Uterus (tissue), 3 donors: ENCODE measurements at regions not wholly inside any gene's neighbourhood (a gene's known extent, or its start where the extent isn't known, plus 50 kb on each side); places are given as distances from the start of the nearest gene placed in this dataset.

Source experiments
- DNase-seq, 2 donors: peaks; one replicate each; pipeline ENCODE4 v3.0.0-alpha.2; 2019 to 2020
- H3K27ac ChIP-seq, 2 donors: fragments of 200-600 bp; sonication (generic); 1 replicate in 1 of 2; 2 replicates in 1 of 2; pipeline ENCODE4 v1.5.1; 2016 to 2018
- H3K27me3 ChIP-seq, 2 donors: fragments of 200-600 bp; sonication (generic); one replicate each; pipeline ENCODE4 v1.5.1; 2018 to 2019; ENCODE audit warnings: control low read depth in 1 of 2
- H3K36me3 ChIP-seq, 2 donors: fragments of 200-600 bp; sonication (generic); one replicate each; pipeline ENCODE4 v1.5.1; 2019; ENCODE audit warnings: control low read depth in 1 of 2
- H3K4me1 ChIP-seq, 2 donors: fragments of 200-600 bp; sonication (generic); one replicate each; pipeline ENCODE4 v1.5.1; 2018 to 2019; ENCODE audit warnings: control low read depth in 1 of 2
- H3K4me3 ChIP-seq, 2 donors: fragments of 200-600 bp; sonication (generic); 1 replicate in 1 of 2; 2 replicates in 1 of 2; pipeline ENCODE4 v1.5.1; 2018 to 2019; ENCODE audit warnings: mild to moderate bottlenecking in 1 of 2
- H3K9me3 ChIP-seq, 2 donors: fragments of 200-600 bp; sonication (generic); one replicate each; pipeline ENCODE4 v1.5.1; 2019; ENCODE audit warnings: control low read depth in 1 of 2
- POLR2A ChIP-seq, 2 donors: fragments of 450-650 bp; IDR thresholded peaks; one replicate each; pipeline ENCODE4 v1.6.1; 2016; ENCODE audit warnings: antibody characterized with exemption in 2 of 2, mild to moderate bottlenecking in 1 of 2, moderate library complexity in 1 of 2
- intact Hi-C: fragments of 100-400 bp; cut with DNase I; formaldehyde crosslinking; loops from one replicate; pipeline ENCODE4 v1.15.1; 2023; ENCODE audit warnings: low total_unique reads
- TF ChIP-seq, protein P1 (sequence below), 4 experiments: fragments of 200-600 bp in 2 of 4; fragments of 450-650 bp in 2 of 4; sonication (generic) in 2 of 4; IDR thresholded peaks; one replicate each; pipeline ENCODE4 v1.5.1; 2016 to 2019; ENCODE audit warnings: antibody characterized with exemption in 4 of 4, mild to moderate bottlenecking in 2 of 4, moderate library complexity in 1 of 4
- donor health status: DM: yes; HTN: yes; CAD: no.

DNA sequence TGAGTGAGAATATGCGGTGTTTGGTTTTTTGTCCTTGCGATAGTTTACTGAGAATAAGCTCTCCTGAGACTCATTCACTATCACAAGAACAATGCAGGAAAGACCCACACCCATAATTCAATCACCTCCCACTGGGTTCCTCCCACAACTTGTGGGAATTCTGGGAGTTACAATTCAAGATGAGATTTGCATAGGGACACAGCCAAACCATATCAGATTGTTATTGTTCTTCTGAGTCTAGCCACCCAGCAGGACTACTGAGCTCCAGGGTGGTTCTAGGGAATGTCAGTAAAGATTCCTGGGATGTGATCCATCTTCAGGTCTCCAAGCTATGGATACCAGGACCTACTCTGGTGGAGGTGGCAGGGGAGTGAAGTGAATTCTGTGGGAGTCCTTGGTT lies 2075.1 kb upstream of the CDH9 start:
- intact Hi-C loops: no loop called here
- DNase-seq: no peak
- Histone ChIP-seq H3K36me3 (no peaks in the 10 kb centered on the region), H3K27ac (no peak overlapping the region), H3K27me3 (no peaks in the 10 kb centered on the region), H3K9me3 (no peaks in the 10 kb centered on the region), H3K4me3 (no peak overlapping the region), H3K4me1 (no peaks in the 10 kb centered on the region)
- TF ChIP-seq POLR2A (IDR thresholded peaks at IDR 0.05): no peak
- TF ChIP-seq, protein P1, sequence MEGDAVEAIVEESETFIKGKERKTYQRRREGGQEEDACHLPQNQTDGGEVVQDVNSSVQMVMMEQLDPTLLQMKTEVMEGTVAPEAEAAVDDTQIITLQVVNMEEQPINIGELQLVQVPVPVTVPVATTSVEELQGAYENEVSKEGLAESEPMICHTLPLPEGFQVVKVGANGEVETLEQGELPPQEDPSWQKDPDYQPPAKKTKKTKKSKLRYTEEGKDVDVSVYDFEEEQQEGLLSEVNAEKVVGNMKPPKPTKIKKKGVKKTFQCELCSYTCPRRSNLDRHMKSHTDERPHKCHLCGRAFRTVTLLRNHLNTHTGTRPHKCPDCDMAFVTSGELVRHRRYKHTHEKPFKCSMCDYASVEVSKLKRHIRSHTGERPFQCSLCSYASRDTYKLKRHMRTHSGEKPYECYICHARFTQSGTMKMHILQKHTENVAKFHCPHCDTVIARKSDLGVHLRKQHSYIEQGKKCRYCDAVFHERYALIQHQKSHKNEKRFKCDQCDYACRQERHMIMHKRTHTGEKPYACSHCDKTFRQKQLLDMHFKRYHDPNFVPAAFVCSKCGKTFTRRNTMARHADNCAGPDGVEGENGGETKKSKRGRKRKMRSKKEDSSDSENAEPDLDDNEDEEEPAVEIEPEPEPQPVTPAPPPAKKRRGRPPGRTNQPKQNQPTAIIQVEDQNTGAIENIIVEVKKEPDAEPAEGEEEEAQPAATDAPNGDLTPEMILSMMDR (IDR thresholded peaks at IDR 0.05): no peak

DNA sequence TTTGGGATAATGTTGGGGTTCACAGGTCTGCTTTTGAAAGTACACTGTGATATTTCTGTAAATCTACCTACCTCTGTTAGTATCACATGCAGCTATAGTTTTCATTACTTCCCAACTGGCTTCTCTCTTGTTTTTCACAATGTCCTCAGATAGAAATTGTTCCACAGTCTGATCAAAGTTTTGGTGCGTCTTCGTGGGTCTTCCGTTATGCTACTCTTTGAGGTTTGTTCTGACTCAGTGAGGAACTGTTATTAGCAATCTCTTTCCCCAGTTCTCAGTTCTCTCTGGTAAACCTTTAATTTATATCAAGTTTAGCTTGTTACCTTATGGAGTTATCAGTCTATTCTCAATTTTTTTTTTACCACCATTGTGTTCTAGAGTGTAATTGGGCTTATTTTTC lies 2061.2 kb upstream of the CDH9 start:
- Histone ChIP-seq H3K9me3 (no peaks in the 10 kb centered on the region), H3K4me3 (no peak overlapping the region), H3K27me3 (no peaks in the 10 kb centered on the region), H3K27ac (no peak overlapping the region), H3K36me3 (no peaks in the 10 kb centered on the region), H3K4me1 (no peaks in the 10 kb centered on the region)
- no peak for DNase-seq
- TF ChIP-seq, protein P1 (IDR thresholded peaks at IDR 0.05): no peak
- no peak for TF ChIP-seq POLR2A (IDR thresholded peaks at IDR 0.05)
- intact Hi-C loops: no loop called here

DNA sequence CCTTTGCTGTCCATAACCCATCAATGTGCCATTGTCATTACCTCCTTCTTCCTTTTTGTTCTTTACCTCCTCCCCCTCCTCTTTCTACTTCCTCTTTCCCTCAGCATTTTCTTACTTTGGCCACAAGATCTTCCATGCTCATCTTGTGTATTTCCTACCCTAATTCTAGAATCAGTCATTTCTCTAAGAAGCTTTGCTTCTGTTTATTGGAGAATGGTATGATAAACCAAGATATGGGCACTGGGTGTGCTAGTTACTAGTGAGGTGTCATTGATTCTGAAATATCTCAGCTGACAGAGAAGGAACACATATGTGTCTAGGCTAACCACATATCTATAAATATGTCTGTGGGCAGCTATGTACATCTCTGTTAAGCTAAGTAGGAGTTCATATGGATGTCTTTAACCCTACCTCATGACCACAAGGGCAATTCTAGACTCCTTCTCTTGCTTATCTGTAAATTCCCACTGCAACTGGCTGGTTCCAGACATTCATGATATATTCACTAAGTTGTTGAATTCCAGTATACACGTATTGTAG lies 2051.3 kb upstream of the CDH9 start:
- H3K27ac ChIP-seq: no peak overlapping the region
- no peak for TF ChIP-seq POLR2A (IDR thresholded peaks at IDR 0.05)
- TF ChIP-seq, protein P1 (IDR thresholded peaks at IDR 0.05): no peak
- intact Hi-C loops: no loop called here
- H3K27me3 ChIP-seq: no peaks in the 10 kb centered on the region
- DNase-seq: no peak
- H3K4me1 ChIP-seq: no peaks in the 10 kb centered on the region
- no peaks in the 10 kb centered on the region for H3K9me3 ChIP-seq
- H3K36me3 ChIP-seq: no peaks in the 10 kb centered on the region
- H3K4me3 ChIP-seq: no peak overlapping the region

DNA sequence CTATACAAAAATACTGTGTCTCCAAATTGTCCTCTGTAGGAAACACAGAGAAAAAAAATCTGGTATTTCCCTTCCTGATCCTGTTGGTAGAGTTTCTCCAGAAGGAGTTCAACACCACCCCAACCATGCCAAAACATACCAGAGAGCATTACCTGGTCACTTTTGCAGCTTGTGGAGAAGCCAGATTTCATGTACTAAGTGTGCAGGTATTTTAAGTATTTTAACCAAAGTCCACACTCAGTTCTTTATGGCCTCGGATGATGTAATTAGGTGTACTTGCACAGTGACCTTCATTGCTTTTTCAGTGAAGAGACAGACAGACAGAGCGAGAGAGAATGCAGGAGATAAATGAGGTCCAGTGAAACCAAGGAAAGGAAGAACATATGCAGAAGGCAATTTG lies 2046.8 kb upstream of the CDH9 start:
- no peaks in the 10 kb centered on the region for H3K36me3 ChIP-seq
- intact Hi-C loops: no loop called here

DNA sequence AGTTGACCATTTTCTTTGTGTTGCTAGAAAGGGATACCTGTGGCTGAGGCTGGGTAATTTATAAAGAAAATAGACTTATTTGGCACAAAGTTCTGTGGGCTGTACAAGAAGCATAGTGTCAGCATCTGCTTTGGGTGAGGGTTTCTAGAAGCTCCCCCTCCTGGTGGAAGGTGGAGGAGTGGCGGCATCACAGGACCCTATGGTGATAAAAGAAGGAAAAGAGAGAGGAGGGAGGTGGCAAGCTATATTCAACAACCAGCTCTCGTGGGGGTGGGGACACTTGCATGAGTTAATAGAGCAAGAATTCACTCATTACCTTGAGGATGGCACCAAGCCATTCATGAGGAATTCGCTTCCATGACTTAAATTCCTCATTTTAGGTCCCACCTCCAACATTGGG lies 2041.4 kb upstream of the CDH9 start:
- H3K27me3 ChIP-seq: no peaks in the 10 kb centered on the region
- no peak for TF ChIP-seq POLR2A (IDR thresholded peaks at IDR 0.05)
- TF ChIP-seq, protein P1 (IDR thresholded peaks at IDR 0.05): no peak
- no peak overlapping the region for H3K4me3 ChIP-seq
- H3K36me3 ChIP-seq: no peaks in the 10 kb centered on the region
- no peaks in the 10 kb centered on the region for H3K4me1 ChIP-seq
- intact Hi-C loops: no loop called here
- no peak overlapping the region for H3K27ac ChIP-seq
- DNase-seq: no peak
- no peaks in the 10 kb centered on the region for H3K9me3 ChIP-seq

More for the DNA sequence above, 2046.8 kb upstream of the CDH9 start:
- H3K27me3 ChIP-seq: no peaks in the 10 kb centered on the region
- no peak for DNase-seq
- no peaks in the 10 kb centered on the region for H3K4me1 ChIP-seq
- TF ChIP-seq, protein P1 (IDR thresholded peaks at IDR 0.05): no peak
- no peak for TF ChIP-seq POLR2A (IDR thresholded peaks at IDR 0.05)
- H3K27ac ChIP-seq: no peak overlapping the region
- H3K4me3 ChIP-seq: no peak overlapping the region
- H3K9me3 ChIP-seq: no peaks in the 10 kb centered on the region
